ENCODE measurements at regions not wholly inside any gene's neighbourhood (a gene's known extent, or its start where the extent isn't known, plus 50 kb on each side); places are given as distances from the start of the nearest gene placed in this dataset.

DNA sequence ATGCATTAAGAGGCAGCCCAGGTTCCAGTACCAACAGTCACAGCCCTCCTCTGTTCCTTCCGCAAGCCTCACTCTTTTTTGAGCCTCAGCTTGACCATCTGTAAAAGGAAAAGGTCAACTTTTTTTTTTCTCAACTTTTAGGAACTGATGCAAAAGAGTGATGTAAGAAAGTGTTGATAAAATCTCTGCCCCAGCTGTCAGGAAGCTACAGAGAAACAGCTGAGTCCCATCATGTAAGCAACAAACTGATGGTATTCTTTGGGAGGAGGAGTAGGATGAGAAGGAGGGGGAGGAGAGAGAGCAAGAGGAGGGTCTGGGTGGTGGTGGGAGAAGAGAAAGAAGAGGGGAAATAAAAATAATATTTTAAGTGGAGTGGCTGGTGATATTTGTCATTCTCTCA lies 233.9 kb upstream of the TSHZ3 start:
- ChIA-PET POLR2A (no interaction called here), CTCF (ENCODE audit: low intra/inter-chr PET ratio, low total read pairs) (no interaction called here)
- FAIRE-seq (no peak), DNase-seq (ENCODE audit: low spot score) (no peak), ATAC-seq (no peak)
- no TSS peak for BruUV-seq (replicated peaks)
- no peak overlapping the region for H3K4me3 ChIP-seq (replicated peaks in 1 of 3; ENCODE audit: insufficient read depth in 1 of 3, low read depth in 2 of 3, low read length in 3 of 3)
- no peak overlapping the region for H3K9ac ChIP-seq (ENCODE audit: insufficient read depth, low read depth, low read length)
- no peak overlapping the region for H2AFZ ChIP-seq (ENCODE audit: low read length)
- in situ Hi-C loops (cut with HindIII; ENCODE audit: extremely low pct_ligation_motif_present, low pct_unique_long_range_greater_than_20kb) = no loop called here
- no peaks in the 10 kb centered on the region for H3K36me3 ChIP-seq (replicated peaks in 1 of 2; ENCODE audit: control insufficient read depth in 1 of 2, insufficient read depth in 2 of 2, low read length in 2 of 2)
- intact Hi-C loops (cut with micrococcal nuclease; ENCODE audit: unreplicated experiment) = no loop called here
- no peaks in the 10 kb centered on the region for H3K27me3 ChIP-seq (ENCODE audit: control insufficient read depth in 1 of 2, insufficient read depth in 2 of 2, low read length in 2 of 2)
- no peak overlapping the region for H3K27ac ChIP-seq (ENCODE audit: extremely low read length, insufficient read depth, low read length)
- H4K20me1 ChIP-seq (ENCODE audit: insufficient read depth, low read length) = no peaks in the 10 kb centered on the region
- TF ChIP-seq, protein P1, sequence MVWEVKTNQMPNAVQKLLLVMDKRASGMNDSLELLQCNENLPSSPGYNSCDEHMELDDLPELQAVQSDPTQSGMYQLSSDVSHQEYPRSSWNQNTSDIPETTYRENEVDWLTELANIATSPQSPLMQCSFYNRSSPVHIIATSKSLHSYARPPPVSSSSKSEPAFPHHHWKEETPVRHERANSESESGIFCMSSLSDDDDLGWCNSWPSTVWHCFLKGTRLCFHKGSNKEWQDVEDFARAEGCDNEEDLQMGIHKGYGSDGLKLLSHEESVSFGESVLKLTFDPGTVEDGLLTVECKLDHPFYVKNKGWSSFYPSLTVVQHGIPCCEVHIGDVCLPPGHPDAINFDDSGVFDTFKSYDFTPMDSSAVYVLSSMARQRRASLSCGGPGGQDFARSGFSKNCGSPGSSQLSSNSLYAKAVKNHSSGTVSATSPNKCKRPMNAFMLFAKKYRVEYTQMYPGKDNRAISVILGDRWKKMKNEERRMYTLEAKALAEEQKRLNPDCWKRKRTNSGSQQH (CRISPR knock-in tag; IDR thresholded peaks at IDR 0.05; ENCODE audit: low read depth) = no peak
- TF ChIP-seq ZNF607 (CRISPR knock-in tag; IDR thresholded peaks at IDR 0.05; ENCODE audit: borderline replicate concordance) (no peak), HOXD1 (CRISPR knock-in tag; IDR thresholded peaks at IDR 0.05) (no peak), ZBTB7A (CRISPR knock-in tag; IDR thresholded peaks at IDR 0.05) (no peak), ZFY (CRISPR knock-in tag; IDR thresholded peaks at IDR 0.05) (no peak), NKX3-1 (CRISPR knock-in tag; IDR thresholded peaks at IDR 0.05) (no peak)
- TF ChIP-seq, protein P2, sequence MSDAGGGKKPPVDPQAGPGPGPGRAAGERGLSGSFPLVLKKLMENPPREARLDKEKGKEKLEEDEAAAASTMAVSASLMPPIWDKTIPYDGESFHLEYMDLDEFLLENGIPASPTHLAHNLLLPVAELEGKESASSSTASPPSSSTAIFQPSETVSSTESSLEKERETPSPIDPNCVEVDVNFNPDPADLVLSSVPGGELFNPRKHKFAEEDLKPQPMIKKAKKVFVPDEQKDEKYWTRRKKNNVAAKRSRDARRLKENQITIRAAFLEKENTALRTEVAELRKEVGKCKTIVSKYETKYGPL (CRISPR knock-in tag; IDR thresholded peaks at IDR 0.05) = no peak
- TF ChIP-seq, protein P3, sequence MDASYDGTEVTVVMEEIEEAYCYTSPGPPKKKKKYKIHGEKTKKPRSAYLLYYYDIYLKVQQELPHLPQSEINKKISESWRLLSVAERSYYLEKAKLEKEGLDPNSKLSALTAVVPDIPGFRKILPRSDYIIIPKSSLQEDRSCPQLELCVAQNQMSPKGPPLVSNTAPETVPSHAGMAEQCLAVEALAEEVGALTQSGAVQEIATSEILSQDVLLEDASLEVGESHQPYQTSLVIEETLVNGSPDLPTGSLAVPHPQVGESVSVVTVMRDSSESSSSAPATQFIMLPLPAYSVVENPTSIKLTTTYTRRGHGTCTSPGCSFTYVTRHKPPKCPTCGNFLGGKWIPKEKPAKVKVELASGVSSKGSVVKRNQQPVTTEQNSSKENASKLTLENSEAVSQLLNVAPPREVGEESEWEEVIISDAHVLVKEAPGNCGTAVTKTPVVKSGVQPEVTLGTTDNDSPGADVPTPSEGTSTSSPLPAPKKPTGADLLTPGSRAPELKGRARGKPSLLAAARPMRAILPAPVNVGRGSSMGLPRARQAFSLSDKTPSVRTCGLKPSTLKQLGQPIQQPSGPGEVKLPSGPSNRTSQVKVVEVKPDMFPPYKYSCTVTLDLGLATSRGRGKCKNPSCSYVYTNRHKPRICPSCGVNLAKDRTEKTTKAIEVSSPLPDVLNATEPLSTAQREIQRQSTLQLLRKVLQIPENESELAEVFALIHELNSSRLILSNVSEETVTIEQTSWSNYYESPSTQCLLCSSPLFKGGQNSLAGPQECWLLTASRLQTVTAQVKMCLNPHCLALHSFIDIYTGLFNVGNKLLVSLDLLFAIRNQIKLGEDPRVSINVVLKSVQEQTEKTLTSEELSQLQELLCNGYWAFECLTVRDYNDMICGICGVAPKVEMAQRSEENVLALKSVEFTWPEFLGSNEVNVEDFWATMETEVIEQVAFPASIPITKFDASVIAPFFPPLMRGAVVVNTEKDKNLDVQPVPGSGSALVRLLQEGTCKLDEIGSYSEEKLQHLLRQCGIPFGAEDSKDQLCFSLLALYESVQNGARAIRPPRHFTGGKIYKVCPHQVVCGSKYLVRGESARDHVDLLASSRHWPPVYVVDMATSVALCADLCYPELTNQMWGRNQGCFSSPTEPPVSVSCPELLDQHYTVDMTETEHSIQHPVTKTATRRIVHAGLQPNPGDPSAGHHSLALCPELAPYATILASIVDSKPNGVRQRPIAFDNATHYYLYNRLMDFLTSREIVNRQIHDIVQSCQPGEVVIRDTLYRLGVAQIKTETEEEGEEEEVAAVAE (CRISPR knock-in tag; IDR thresholded peaks at IDR 0.05; ENCODE audit: borderline replicate concordance) = no peak
- TF ChIP-seq, protein P4, sequence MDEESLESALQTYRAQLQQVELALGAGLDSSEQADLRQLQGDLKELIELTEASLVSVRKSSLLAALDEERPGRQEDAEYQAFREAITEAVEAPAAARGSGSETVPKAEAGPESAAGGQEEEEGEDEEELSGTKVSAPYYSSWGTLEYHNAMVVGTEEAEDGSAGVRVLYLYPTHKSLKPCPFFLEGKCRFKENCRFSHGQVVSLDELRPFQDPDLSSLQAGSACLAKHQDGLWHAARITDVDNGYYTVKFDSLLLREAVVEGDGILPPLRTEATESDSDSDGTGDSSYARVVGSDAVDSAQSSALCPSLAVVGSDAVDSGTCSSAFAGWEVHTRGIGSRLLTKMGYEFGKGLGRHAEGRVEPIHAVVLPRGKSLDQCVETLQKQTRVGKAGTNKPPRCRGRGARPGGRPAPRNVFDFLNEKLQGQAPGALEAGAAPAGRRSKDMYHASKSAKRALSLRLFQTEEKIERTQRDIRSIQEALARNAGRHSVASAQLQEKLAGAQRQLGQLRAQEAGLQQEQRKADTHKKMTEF (CRISPR knock-in tag; IDR thresholded peaks at IDR 0.05) = no peak
- TF ChIP-seq, protein P5, sequence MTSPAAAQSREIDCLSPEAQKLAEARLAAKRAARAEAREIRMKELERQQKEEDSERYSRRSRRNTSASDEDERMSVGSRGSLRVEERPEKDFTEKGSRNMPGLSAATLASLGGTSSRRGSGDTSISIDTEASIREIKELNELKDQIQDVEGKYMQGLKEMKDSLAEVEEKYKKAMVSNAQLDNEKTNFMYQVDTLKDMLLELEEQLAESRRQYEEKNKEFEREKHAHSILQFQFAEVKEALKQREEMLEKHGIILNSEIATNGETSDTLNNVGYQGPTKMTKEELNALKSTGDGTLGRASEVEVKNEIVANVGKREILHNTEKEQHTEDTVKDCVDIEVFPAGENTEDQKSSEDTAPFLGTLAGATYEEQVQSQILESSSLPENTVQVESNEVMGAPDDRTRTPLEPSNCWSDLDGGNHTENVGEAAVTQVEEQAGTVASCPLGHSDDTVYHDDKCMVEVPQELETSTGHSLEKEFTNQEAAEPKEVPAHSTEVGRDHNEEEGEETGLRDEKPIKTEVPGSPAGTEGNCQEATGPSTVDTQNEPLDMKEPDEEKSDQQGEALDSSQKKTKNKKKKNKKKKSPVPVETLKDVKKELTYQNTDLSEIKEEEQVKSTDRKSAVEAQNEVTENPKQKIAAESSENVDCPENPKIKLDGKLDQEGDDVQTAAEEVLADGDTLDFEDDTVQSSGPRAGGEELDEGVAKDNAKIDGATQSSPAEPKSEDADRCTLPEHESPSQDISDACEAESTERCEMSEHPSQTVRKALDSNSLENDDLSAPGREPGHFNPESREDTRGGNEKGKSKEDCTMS (CRISPR knock-in tag; conservative IDR thresholded peaks at IDR 0.05) = no peak
- H3K79me2 ChIP-seq (ENCODE audit: insufficient read depth, low read length) = no peaks in the 10 kb centered on the region
- WGBS (ENCODE audit: low lambda C conversion rate) = 95% methylated on average over 1 of the region's 1 CpG
- H3K4me1 ChIP-seq (ENCODE audit: insufficient read depth, low read length) = no peaks in the 10 kb centered on the region
- no peak overlapping the region for H3K4me2 ChIP-seq (ENCODE audit: low read depth, low read length)
- H3K9me3 ChIP-seq (ENCODE audit: low read length) = peaks cover 31% of the 10 kb centered on the region

Measured in HepG2 (cell line).